Upper lobe of left lung (tissue), 4 donors: ENCODE measurements at regions not wholly inside any gene's neighbourhood (a gene's known extent, or its start where the extent isn't known, plus 50 kb on each side); places are given as distances from the start of the nearest gene placed in this dataset.

Experiments used
- EP300 ChIP-seq, 4 donors: sonication (generic); formaldehyde crosslinking; IDR thresholded peaks; one replicate each; pipeline ENCODE4 v1.5.1; 2017; ENCODE audit warnings: antibody characterized with exemption in 4 of 4, control low read depth in 2 of 4
- POLR2A ChIP-seq, 4 donors: fragments of 450-650 bp; IDR thresholded peaks; one replicate each; pipeline ENCODE4 v1.5.1; 2016 to 2017; ENCODE audit warnings: antibody characterized with exemption in 4 of 4, mild to moderate bottlenecking in 2 of 4
- POLR2AphosphoS5 ChIP-seq, 2 donors: sonication (generic); formaldehyde crosslinking; IDR thresholded peaks; one replicate each; pipeline ENCODE4 v1.5.1; 2017; ENCODE audit warnings: antibody characterized with exemption in 2 of 2
- TF ChIP-seq, protein P1 (sequence below), 6 experiments: fragments of 450-650 bp in 4 of 6; fragments of 200-600 bp in 2 of 6; sonication (generic) in 2 of 6; IDR thresholded peaks; one replicate each; pipeline ENCODE4 v1.5.1; 2016 to 2019; ENCODE audit warnings: antibody characterized with exemption in 6 of 6

DNA sequence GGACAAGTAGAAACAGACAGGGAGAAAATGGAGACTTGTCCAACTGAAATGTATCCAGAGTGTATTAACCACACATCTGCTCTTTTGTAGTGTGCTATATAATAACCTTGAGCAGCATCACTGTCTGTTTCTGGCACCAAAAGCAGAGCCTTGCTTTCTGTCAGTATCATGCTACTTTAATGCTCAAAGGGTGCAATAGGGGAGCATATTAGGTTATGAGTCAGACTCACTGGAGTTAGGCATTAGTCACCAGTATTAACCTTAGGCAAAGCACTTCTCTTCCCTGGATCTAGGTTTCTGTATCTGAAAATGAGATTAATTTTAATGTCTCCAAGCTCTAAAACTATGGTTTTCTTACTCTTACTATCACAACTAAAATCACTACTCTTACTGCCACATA, 280.1 kb downstream of the TFAP2B start:
- TF ChIP-seq, protein P1, sequence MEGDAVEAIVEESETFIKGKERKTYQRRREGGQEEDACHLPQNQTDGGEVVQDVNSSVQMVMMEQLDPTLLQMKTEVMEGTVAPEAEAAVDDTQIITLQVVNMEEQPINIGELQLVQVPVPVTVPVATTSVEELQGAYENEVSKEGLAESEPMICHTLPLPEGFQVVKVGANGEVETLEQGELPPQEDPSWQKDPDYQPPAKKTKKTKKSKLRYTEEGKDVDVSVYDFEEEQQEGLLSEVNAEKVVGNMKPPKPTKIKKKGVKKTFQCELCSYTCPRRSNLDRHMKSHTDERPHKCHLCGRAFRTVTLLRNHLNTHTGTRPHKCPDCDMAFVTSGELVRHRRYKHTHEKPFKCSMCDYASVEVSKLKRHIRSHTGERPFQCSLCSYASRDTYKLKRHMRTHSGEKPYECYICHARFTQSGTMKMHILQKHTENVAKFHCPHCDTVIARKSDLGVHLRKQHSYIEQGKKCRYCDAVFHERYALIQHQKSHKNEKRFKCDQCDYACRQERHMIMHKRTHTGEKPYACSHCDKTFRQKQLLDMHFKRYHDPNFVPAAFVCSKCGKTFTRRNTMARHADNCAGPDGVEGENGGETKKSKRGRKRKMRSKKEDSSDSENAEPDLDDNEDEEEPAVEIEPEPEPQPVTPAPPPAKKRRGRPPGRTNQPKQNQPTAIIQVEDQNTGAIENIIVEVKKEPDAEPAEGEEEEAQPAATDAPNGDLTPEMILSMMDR (IDR thresholded peaks at IDR 0.05), result no peak
- TF ChIP-seq POLR2A (IDR thresholded peaks at IDR 0.05) (no peak), POLR2AphosphoS5 (IDR thresholded peaks at IDR 0.05) (no peak), EP300 (IDR thresholded peaks at IDR 0.05) (no peak)
